HUDEP-2 (cell line): ENCODE measurements at regions not wholly inside any gene's neighbourhood (a gene's known extent, or its start where the extent isn't known, plus 50 kb on each side); places are given as distances from the start of the nearest gene placed in this dataset.
"Not testable (repeated sequence)": the region's sequence is repeated elsewhere in the genome, so short reads cannot be mapped to it uniquely, and the experiment has no call there.

ENCODE experiments used
- DNase-seq, 76 experiments: peaks; one replicate each; lab custom pipeline; 2025; ENCODE audit not compliant: unreplicated experiment in 76 of 76; lab: John Stamatoyannopoulos, UW

DNA sequence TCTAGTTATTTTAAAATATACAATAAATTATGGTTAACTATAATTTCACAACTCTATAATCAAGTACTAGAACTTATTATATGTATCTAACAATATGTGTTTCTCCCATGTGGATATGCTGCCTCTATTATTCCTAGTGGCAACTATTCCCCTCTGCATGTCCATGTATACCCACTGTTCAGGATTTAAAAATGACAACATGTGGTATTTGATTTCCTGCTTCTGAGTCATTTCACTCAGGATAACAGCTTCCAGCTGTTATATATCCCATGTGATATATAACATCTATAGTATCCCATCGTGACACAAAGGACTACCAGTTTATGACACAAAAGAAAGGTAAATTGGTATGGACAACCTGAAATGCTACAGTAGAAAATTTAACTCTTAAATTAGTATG lies 167.4 kb upstream of the TACR3 start:
- no peak for DNase-seq

DNA sequence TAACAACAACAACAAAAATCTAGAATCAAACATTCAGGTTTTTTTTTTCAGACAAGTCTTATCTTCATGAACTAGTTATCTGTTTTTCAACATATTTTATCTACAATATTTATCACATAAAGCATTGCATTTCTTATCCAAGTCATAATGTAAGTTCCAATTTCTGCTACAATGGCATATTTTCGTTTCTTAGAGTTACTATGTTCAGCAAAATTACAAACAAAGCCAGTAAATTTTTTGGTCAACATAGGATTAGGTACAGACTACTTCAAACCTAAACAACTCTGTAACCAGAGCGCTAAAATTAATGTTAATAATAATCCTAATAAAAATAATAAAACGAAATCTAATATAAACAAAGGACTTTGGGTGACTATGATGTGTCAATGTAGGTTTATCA lies 165.4 kb upstream of the TACR3 start:
- no peak for DNase-seq

DNA sequence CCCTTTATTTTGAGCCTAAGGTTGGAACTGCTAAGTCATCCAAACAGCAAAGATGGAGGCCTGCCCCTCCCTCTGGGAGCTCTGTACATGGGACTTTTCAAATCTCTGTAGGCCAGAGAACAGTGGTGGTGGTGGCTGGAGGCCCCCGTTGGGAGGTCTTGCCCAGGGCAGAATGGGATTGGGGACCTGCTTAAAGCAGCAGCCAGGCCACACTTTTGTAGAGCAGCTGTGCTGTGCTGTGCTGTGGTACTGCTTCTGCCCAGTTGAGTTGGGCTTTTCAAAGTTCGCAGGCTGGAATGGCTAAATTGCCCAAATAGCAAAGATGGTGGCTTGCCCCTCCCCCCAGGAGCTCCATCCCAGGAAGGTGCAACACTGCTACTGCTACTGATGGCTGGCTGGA lies 147.5 kb upstream of the TACR3 start:
- DNase-seq, result no peak

DNA sequence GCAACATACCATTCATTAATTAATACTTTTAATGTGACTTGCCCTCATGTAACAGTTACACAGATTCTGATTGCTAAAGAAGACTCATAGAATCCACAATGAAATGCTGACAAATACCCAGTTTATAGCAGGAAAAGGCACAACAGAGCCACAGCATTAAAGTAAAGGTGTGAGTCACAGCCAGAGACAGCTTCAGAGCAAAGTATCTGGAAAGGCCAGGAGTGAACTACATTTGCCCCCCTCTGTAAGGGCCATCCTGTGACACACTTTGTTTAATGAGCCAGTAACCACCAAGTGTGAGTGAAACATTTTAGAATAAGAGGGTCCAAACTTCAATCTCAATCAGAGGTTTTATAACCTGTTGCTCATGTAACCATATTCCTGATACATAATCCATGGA lies 133.8 kb upstream of the TACR3 start:
- DNase-seq, result no peak

DNA sequence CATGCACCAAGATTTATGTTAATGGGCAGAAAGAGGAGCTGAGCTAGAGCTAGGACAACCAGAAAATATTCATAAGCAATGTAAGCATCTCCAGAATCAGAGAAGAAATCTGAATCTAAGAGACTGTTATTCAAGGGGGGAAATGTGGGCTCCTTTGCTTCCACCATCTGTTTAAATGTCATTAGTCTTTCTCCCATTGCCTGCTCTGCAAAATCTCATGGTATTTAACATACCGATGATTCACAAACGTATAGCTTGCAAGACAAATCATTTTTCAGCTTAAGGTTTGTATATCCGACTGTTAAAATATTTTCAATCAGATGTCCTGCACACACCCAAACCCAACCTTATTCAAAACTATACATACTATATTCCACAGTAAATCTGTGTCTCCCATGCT lies 133.4 kb upstream of the TACR3 start:
- no peak for DNase-seq

DNA sequence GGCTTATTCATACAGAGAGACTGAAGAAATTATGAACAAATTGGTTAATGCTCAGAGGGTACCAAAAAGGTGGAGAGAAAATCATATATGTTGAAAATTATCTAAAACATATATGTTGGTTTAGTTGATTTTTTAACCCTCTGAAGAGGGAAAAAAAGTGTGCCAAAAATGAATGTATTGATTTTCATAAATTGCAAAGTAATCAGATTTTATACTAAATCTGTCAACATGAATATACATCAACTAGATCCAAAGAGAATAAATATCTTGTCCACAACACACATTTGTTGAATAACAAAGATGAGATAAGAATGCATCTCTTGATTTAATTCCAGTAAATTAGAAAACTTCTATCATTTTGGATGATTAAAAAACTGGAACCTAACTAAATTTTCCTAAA lies 125.3 kb upstream of the TACR3 start:
- DNase-seq, result no peak

DNA sequence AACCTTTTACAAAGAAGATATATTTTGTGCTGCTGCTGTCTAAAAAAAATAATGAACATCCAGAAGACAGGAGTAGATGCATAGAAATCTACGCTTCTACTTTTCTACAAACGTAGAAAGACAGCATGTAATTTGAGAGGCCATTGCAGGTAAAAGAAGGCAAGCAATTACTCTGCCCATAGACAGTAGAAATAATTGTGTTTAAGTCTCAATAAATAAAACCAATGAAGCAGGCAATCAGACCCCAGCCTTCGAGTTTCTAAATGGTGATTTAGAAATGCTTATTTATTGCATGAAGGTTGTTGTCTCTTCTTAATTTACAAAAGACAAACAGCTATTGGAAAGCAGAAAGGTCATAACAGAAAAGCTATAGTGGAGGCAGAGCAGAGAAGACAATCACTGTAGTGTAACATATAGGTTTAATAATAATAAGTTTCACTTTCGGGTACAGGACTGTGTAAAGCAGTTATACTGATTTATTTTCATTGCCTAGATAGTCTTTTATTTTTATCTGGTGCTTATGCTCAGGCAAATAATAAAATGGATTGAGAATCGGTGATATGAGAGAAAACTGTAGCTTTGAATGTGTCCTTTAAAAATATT lies 123.0 kb upstream of the TACR3 start:
- no peak for DNase-seq

DNA sequence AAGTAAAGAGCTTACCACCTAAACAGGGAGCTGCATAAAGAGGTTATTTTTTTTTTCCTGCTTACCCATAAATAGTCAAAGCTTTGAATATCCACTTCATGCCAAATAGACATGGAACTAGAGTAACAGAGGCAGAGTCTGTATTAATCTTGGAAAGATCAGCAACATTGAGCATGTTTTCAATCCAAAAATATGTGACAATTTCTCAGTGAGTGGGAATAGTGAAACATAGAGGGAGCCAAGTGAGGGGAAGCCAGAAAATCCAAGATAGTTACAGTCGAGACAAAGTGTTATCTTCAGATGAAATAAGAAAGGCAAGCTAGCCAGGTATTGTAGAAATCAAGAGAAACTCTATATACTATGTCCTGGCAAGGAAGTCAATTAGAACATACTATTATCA lies 122.3 kb upstream of the TACR3 start:
- DNase-seq, result no peak

DNA sequence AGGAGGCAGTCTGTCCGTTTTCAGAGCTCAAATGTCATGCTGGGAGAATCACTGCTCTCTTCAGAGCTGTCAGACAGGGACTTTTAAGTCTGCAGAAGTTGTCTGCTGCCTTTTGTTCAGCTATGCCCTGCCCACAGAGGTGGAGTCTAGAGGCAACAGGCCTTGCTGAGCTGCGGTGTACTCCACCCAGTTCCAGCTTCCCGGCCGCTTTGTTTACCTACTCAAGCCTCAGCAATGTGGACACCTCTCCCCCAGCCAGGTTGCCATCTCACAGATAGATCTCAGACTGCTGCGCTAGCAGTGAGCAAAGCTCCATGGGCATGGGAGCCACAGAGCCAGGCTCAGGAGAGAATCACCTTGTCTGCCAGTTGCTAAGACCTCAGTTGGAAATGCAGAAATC lies 90.5 kb upstream of the TACR3 start:
- not testable (repeated sequence) for DNase-seq

DNA sequence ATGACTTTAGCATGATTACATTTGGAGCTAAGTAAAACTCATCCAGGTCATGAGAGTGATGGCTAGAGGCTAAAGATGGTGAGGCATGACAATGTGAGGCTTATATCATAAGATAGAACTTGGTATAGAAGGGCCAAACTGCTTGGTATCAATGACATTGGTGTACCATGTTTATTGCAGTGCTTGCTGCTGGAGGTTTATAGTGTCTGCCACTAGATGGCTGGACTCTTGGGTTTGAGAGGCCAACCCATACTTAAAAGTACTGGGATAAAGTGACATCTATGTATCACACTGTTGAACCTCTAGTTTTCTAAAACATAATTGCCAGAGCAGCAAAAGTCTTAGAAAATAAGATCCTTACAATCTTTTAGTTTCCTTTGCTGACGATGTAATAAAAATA lies 83.0 kb upstream of the TACR3 start:
- DNase-seq, result no peak

DNA sequence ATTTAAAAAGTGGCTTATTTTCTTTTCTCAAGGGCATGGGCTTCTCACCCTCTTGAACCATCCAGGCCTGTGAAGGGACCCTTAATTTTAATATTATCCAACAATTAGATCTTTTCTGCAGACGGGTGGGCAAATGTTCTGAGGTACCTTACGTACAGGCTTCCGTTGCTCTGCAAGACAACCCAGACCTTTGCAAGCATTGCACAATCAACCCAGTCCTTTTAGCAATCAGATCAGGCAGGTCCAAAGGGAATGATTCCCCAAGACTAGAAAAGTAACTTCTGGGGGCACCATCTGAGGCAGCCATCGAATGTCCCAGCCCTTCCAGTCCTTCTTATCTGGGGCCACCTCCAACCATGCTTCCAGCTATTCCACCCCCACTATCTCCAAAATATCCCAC lies 67.3 kb upstream of the TACR3 start:
- no peak for DNase-seq

DNA sequence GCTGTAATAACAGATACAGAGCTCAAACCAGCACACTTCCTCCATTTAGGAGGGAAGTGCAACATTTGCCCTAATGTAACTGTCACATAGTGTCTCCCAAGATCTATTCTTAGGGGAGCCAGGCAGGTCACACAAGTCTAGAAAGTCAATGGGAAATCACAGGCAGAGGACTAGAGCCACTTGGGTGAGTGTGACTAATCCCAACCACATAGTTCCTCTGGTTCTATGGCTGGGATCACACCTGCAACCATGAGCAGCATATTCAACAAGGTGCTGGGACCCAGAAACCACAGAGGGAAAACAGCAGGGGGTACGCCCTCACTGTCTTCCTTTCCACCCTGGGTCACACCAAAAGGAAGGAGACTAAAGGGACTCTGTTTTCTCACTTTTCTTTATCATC lies 66.8 kb upstream of the TACR3 start:
- no peak for DNase-seq

DNA sequence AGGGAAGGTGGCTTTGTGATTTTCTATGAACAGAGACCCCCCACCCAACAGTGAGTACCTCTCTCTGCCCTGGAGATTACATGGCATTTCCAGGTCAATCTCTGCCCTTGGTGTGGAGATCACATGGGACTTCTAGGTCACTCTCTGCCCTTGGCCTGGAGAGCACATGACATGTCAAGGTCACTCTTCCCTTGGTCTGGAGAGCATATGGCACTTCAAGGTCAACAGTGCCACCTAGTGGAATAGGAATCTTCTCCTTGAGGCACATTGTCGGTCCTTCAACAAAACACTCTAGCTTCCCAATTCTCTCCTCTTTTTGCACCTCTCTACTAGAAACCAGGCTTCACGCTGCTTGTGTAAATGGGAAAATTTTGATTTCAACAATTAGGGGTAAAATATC lies 66.2 kb upstream of the TACR3 start:
- peak in 23 of 76 experiments; percentile 0 to 40 (median 12) for DNase-seq

DNA sequence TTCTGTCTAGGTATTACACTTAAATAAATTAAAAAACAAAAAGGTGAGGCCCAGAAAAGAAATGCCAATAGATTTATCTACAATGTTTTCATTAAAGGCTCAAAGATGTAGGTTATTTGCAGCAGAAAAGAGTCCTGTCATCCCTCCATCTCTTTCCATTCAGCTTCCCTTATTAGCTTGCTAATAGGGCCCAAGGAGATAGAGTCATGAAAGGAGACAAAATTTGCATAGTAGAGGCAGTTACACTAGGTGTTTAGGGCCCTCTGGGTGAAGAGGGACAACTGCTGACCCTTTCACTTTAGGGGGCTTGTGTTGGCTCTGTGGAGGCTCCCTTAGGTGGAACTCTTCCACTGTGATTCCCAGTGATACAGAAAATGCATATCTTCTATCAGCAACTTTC lies 58.4 kb upstream of the TACR3 start:
- DNase-seq, result no peak

DNA sequence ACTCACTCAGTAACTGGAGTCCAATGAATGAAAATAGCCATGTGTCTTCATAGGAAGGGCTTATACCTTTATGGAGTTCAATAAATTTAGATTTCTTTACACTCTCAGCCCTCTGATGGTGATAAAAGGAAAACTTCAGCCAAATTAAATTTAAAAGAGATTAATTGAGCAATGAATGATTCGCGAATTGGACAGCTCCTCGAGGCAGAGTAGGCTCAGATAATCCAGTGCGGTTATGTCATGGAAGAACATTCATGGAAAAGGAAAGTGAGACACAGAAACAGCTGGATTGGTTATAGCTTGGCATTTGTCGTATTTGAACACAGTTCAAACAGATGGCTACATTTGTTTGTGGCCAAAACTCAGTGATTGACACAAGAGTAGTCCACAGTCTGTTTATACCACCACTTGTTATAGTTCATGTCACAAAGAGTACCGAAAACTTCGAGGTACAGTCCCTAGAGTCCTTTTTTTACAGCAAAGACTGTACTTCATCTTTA lies 54.6 kb upstream of the TACR3 start:
- DNase-seq, result no peak

DNA sequence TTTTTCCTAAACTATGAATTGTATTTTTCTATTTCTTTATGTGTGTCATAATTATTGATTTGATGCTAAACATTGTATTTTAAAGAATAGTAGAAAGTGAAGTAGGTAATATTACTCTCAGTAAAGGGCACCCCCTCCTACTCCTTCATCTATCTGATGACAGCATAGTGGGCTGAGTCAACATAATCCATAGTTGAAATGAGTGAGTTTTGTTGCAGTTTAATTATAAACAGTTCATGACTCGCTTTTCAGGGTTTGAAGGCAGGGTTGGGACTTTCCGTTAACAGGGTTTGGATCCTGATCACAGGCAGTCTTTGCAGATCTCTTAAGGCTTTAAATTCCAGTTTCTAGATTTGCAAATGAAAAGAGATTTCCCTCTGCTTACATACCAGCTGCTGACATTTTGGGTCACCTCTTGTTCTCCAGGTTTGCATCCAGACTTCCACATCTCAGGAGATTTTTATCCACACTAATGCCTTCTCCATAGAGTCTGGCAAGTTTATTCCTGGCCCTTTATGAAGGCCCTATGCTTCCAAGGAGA lies 54.0 kb upstream of the TACR3 start:
- DNase-seq, result no peak
